H9 (cell line): ENCODE measurements at regions not wholly inside any gene's neighbourhood (a gene's known extent, or its start where the extent isn't known, plus 50 kb on each side); places are given as distances from the start of the nearest gene placed in this dataset.
A peak's percentile ranks its signal among the peaks of the same experiment; 100 is the strongest.

ENCODE experiments used
- DNase-seq: peaks from one replicate; pipeline ENCODE4 v3.0.0-alpha.2; 2017
- H2AFZ ChIP-seq: one replicate; pipeline ENCODE4 v1.6.1; 2013; ENCODE audit warnings: mild to moderate bottlenecking, low read length, control low read depth, moderate library complexity
- H2AK5ac ChIP-seq: 2 replicates; pipeline ENCODE4 v1.6.1; 2013; ENCODE audit warnings: low read length, control low read depth, mixed read lengths; ENCODE audit not compliant: insufficient read length
- H2BK120ac ChIP-seq: one replicate; pipeline ENCODE4 v1.6.1; 2013; ENCODE audit warnings: low read depth, mild to moderate bottlenecking, low read length, control low read depth, inconsistent platforms; ENCODE audit not compliant: poor library complexity, severe bottlenecking
- H2BK12ac ChIP-seq: 2 replicates; pipeline ENCODE4 v1.6.1; 2013; ENCODE audit warnings: low read length, control low read depth, mixed read lengths, low read depth; ENCODE audit not compliant: insufficient read length
- H2BK15ac ChIP-seq: 2 replicates; pipeline ENCODE4 v1.6.1; 2013; ENCODE audit warnings: low read depth, low read length, control low read depth
- H2BK20ac ChIP-seq: one replicate; pipeline ENCODE4 v1.6.1; 2013; ENCODE audit warnings: low read depth, mild to moderate bottlenecking, low read length, control low read depth, inconsistent platforms; ENCODE audit not compliant: poor library complexity, severe bottlenecking
- H2BK5ac ChIP-seq: 2 replicates; pipeline ENCODE4 v1.6.1; 2013; ENCODE audit warnings: low read length, control low read depth, mixed read lengths; ENCODE audit not compliant: insufficient read length
- H3K14ac ChIP-seq: 2 replicates; pipeline ENCODE4 v1.6.1; 2013; ENCODE audit warnings: low read length, control low read depth; ENCODE audit not compliant: insufficient read depth
- H3K18ac ChIP-seq: 2 replicates; pipeline ENCODE4 v1.6.1; 2013; ENCODE audit warnings: low read depth, mild to moderate bottlenecking, mixed read lengths, low read length, control low read depth; ENCODE audit not compliant: insufficient read length
- H3K23ac ChIP-seq: 2 replicates; pipeline ENCODE4 v1.6.1; 2013; ENCODE audit warnings: low read length, control low read depth, mixed read lengths, low read depth; ENCODE audit not compliant: insufficient read length
- H3K23me2 ChIP-seq: 2 replicates; pipeline ENCODE4 v1.6.1; 2013; ENCODE audit warnings: low read depth, mild to moderate bottlenecking, mixed read lengths, low read length, control low read depth; ENCODE audit not compliant: insufficient read length, poor library complexity, severe bottlenecking
- H3K27ac ChIP-seq: 2 replicates; pipeline ENCODE4 v1.5.1; 2013; ENCODE audit warnings: low read length, control low read depth, mixed read lengths, low read depth; ENCODE audit not compliant: insufficient read length
- H3K27me3 ChIP-seq: 2 replicates; pipeline ENCODE4 v1.6.1; 2013; ENCODE audit warnings: low read length, control low read depth, inconsistent platforms; ENCODE audit not compliant: insufficient read depth
- H3K4ac ChIP-seq: 2 replicates; pipeline ENCODE4 v1.6.1; 2013; ENCODE audit warnings: low read depth, mild to moderate bottlenecking, control low read depth, inconsistent platforms, low read length, moderate library complexity
- H3K4me1 ChIP-seq: 2 replicates; pipeline ENCODE4 v1.6.1; 2013; ENCODE audit warnings: low read length, control low read depth, inconsistent platforms; ENCODE audit not compliant: insufficient read depth
- H3K4me2 ChIP-seq: 2 replicates; pipeline ENCODE4 v1.6.1; 2013; ENCODE audit warnings: low read length, control low read depth, mixed read lengths; ENCODE audit not compliant: insufficient read length, insufficient read depth
- H3K56ac ChIP-seq: 2 replicates; pipeline ENCODE4 v1.6.1; 2013; ENCODE audit warnings: low read depth, mild to moderate bottlenecking, mixed read lengths, low read length, control low read depth; ENCODE audit not compliant: insufficient read length
- H3K79me1 ChIP-seq: 2 replicates; pipeline ENCODE4 v1.6.1; 2013; ENCODE audit warnings: low read depth, mild to moderate bottlenecking, moderate library complexity, low read length, control low read depth, inconsistent platforms; ENCODE audit not compliant: insufficient read depth, poor library complexity, severe bottlenecking
- H3K79me2 ChIP-seq: 2 replicates; pipeline ENCODE4 v1.6.1; 2013; ENCODE audit warnings: low read length, control low read depth, inconsistent platforms; ENCODE audit not compliant: insufficient read depth
- H3K9ac ChIP-seq: 2 replicates; pipeline ENCODE4 v1.6.1; 2013; ENCODE audit warnings: low read length, control low read depth, mixed read lengths; ENCODE audit not compliant: insufficient read length; ENCODE audit errors: extremely low read depth
- H3K9me3 ChIP-seq: one replicate; pipeline ENCODE4 v1.6.1; 2013; ENCODE audit warnings: low read depth, low read length, inconsistent platforms; ENCODE audit not compliant: control insufficient read depth
- H3T11ph ChIP-seq: one replicate; pipeline ENCODE4 v1.6.1; 2013; ENCODE audit warnings: mild to moderate bottlenecking, low read length, control low read depth, inconsistent platforms
- H4K20me1 ChIP-seq: one replicate; pipeline ENCODE4 v1.6.1; 2013; ENCODE audit not compliant: control insufficient read depth, insufficient read length, insufficient read depth
- H4K5ac ChIP-seq: 2 replicates; pipeline ENCODE4 v1.6.1; 2013; ENCODE audit warnings: low read depth, mild to moderate bottlenecking, mixed read lengths, low read length, control low read depth; ENCODE audit not compliant: insufficient read length
- H4K8ac ChIP-seq: replicated peaks from 2 replicates; pipeline ENCODE4 v1.6.1; 2013; ENCODE audit warnings: low read length, control low read depth, mixed read lengths, low read depth; ENCODE audit not compliant: insufficient read length
- H4K91ac ChIP-seq: 2 replicates; pipeline ENCODE4 v1.6.1; 2013; ENCODE audit warnings: low read depth, mild to moderate bottlenecking, moderate library complexity, mixed read lengths, low read length, control low read depth; ENCODE audit not compliant: insufficient read length
- H3K27ac Mint-ChIP-seq, 3 experiments: 2 replicates in 2 of 3; 3 replicates in 1 of 3; pipeline ENCODE4 v1.8.0; 2020 to 2021; ENCODE audit warnings: mixed read lengths in 3 of 3, mild to moderate bottlenecking in 1 of 3, moderate library complexity in 1 of 3
- H3K27me3 Mint-ChIP-seq: 2 replicates; pipeline ENCODE4 v1.8.0; 2021; ENCODE audit warnings: low read depth, mild to moderate bottlenecking, moderate library complexity, mixed read lengths
- H3K36me3 Mint-ChIP-seq, 3 experiments: 2 replicates in 2 of 3; 3 replicates in 1 of 3; pipeline ENCODE4 v1.8.0; 2020 to 2021; ENCODE audit warnings: low read depth in 3 of 3, mixed read lengths in 3 of 3; ENCODE audit not compliant: insufficient read depth in 1 of 3
- H3K4me1 Mint-ChIP-seq, 2 experiments: 2 replicates each; pipeline ENCODE4 v1.8.0; 2020; ENCODE audit warnings: mixed read lengths in 2 of 2
- H3K4me3 Mint-ChIP-seq, 2 experiments: 2 replicates in 1 of 2; 3 replicates in 1 of 2; pipeline ENCODE4 v1.8.0; 2020 to 2021; ENCODE audit warnings: mild to moderate bottlenecking in 2 of 2, mixed read lengths in 2 of 2, moderate library complexity in 1 of 2
- H3K9me3 Mint-ChIP-seq, 2 experiments: 2 replicates in 1 of 2; 3 replicates in 1 of 2; pipeline ENCODE4 v1.8.0; 2020; ENCODE audit warnings: mild to moderate bottlenecking in 2 of 2, mixed read lengths in 2 of 2, moderate library complexity in 1 of 2
- WGBS: extraction: QIAGEN DNeasy Blood & Tissue Kit; methylation state at CpG from one replicate; pipeline ENCODE4 v1.1.7; 2013; ENCODE audit warnings: missing lambda C conversion rate, low lambda C conversion rate, mixed read lengths; ENCODE audit not compliant: insufficient read length; ENCODE audit errors: extremely low coverage; 5-methylcytosine and 5-hydroxymethylcytosine counted together
- TF ChIP-seq, protein P1 (sequence below): fragments of 200-600 bp; sonication (generic); conservative IDR thresholded peaks from 3 replicates; pipeline ENCODE4 v1.8.0; 2021; ENCODE audit warnings: antibody characterized with exemption, mild to moderate bottlenecking

DNA sequence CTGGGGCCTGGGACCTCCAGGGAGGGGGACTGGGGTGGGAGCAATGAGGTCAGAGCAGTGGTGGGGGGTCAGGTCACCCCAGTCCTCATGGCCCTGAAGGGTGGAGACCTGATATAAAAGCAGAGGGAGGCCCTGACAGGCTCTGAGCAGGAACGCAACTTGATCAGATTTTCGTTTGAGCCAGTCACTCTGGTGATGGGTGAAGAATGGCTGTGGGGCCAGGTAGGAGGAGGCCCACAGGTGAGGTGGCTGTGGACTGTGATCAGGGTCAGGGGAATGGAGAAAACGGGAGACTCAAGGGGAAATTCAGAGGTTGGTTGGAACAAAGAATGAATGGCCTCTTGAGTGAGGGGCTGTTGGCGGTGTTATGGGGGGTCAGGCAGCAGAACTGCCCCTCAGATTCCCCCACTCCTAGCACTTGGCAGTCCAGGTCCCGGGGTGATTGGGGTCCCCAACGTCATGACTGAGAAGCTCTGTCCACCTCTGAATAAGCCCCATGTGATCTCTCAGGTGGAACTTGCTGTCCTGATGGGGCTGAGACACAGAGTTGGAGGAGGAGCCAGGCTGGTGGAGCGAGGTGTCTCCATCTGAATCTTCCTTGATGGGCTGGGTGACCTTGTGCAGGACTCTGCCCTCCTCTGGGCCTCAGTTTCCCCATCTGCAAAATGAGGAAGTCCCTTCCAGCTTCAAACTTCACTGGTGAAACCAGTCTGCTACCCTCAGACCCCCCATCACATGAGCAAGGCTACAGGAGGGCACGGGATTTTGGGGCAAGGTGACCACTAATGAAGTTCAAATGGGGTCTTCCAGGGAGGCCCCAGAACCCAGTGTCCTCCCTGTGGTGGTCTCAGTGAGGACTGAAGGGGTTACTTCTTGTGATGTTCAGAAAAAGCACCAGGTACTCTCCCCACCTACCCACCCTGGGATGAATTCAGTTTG lies 683.0 kb downstream of the MATN1 start:
- H2BK15ac ChIP-seq: no peak overlapping the region
- no peak overlapping the region for H3T11ph ChIP-seq
- Mint-ChIP-seq H3K9me3 (peaks cover 0 to 15% of the 10 kb centered on the region in 2 experiments; a peak in 3 of 5 replicates), H3K4me3 (no peak overlapping the region), H3K27ac (peak overlapping the region in 1 of 3 experiments; percentile 79; a peak in 1 of 7 replicates), H3K36me3 (peaks cover 0 to 2% (median 0%) of the 10 kb centered on the region in 3 experiments; a peak in 2 of 7 replicates), H3K4me1 (peaks cover 15 to 17% of the 10 kb centered on the region in 2 experiments), H3K27me3 (peaks cover 1% of the 10 kb centered on the region; the same call in 1 of the 2 replicates)
- H3K27ac ChIP-seq: no peak overlapping the region
- no peak overlapping the region for H4K8ac ChIP-seq
- no peak overlapping the region for H2BK5ac ChIP-seq
- no peak overlapping the region for H3K9ac ChIP-seq
- WGBS: no CpG with 5 or more reads among the region's 8 CpGs
- H3K56ac ChIP-seq: no peak overlapping the region
- H3K23ac ChIP-seq: no peak overlapping the region
- no peak overlapping the region for H2BK120ac ChIP-seq
- H3K79me1 ChIP-seq: no peaks in the 10 kb centered on the region
- H3K14ac ChIP-seq: no peak overlapping the region; the same call in 1 of the 2 replicates
- H3K79me2 ChIP-seq: no peaks in the 10 kb centered on the region
- no peak overlapping the region for H3K18ac ChIP-seq
- H4K91ac ChIP-seq: no peak overlapping the region
- H3K4me2 ChIP-seq: no peak overlapping the region
- H2AFZ ChIP-seq: no peak overlapping the region
- TF ChIP-seq, protein P1, sequence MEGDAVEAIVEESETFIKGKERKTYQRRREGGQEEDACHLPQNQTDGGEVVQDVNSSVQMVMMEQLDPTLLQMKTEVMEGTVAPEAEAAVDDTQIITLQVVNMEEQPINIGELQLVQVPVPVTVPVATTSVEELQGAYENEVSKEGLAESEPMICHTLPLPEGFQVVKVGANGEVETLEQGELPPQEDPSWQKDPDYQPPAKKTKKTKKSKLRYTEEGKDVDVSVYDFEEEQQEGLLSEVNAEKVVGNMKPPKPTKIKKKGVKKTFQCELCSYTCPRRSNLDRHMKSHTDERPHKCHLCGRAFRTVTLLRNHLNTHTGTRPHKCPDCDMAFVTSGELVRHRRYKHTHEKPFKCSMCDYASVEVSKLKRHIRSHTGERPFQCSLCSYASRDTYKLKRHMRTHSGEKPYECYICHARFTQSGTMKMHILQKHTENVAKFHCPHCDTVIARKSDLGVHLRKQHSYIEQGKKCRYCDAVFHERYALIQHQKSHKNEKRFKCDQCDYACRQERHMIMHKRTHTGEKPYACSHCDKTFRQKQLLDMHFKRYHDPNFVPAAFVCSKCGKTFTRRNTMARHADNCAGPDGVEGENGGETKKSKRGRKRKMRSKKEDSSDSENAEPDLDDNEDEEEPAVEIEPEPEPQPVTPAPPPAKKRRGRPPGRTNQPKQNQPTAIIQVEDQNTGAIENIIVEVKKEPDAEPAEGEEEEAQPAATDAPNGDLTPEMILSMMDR: no peak
- no peak overlapping the region for H2BK20ac ChIP-seq
- H3K4me1 ChIP-seq: no peaks in the 10 kb centered on the region
- no peak overlapping the region for H2AK5ac ChIP-seq
- no peaks in the 10 kb centered on the region for H4K20me1 ChIP-seq
- H3K27me3 ChIP-seq: no peaks in the 10 kb centered on the region
- no peak for DNase-seq
- no peak overlapping the region for H3K4ac ChIP-seq
- H4K5ac ChIP-seq: no peak overlapping the region
- no peak overlapping the region for H2BK12ac ChIP-seq
- H3K23me2 ChIP-seq: no peaks in the 10 kb centered on the region
- H3K9me3 ChIP-seq: no peaks in the 10 kb centered on the region
